ENCODE measurements at regions not wholly inside any gene's neighbourhood (a gene's known extent, or its start where the extent isn't known, plus 50 kb on each side); places are given as distances from the start of the nearest gene placed in this dataset.

DNA sequence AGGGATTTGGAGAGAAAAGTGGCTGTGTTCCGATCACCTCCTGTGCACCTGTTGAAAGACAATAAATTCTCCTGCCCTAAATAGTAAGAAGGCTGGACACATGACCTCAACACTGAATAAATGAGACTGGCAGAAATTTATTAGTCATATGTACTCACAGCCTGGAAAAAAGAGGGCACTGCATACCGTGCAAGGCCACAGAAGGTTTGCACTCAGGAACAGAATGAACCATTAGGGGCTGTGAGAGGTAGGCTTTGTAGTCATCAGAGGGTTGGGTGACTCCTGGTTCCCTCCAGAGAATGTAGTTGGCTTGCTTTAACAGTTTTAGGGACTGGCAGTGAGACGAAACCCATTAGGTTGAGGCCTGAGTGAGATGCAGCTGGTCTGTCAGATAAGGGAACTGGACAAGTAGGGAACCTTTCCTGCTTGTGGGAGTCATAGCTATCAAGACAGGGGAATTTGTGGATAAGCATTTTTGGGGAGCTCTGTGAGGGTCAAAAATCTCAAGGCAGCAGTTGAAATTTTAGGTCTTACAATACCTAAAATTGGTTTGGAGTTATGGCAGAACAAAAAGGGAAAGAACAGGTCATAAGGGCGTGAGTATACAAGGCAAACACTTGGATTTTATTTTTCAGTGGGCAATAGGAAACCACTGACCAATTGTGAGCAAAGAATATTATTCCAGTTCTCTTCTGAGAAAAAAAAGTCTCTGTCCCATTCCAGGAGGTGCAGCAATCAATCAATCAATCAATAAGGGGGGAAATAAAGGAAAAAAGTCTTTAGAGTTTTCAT is 67.9 kb upstream of the BTN3A2 start:
- H3K9ac ChIP-seq, result no peak overlapping the region
- no peak overlapping the region for H3K4me2 ChIP-seq (ENCODE audit: low read length)
- H3K9me3 ChIP-seq (ENCODE audit: control insufficient read depth, low read length), result no peaks in the 10 kb centered on the region
- H3K4me1 ChIP-seq, result no peaks in the 10 kb centered on the region
- H3K27ac ChIP-seq, result no peak overlapping the region
- no peak for TF ChIP-seq CTCF (IDR thresholded peaks at IDR 0.05)
- H3K36me3 ChIP-seq (ENCODE audit: control insufficient read depth, insufficient read depth, low read length), result no peaks in the 10 kb centered on the region
- no peak overlapping the region for H3K4me3 ChIP-seq (ENCODE audit: low read depth, low read length)
- H3K27me3 ChIP-seq (ENCODE audit: control insufficient read depth, insufficient read depth, low read length), result no peaks in the 10 kb centered on the region
- H2AFZ ChIP-seq, result no peak overlapping the region
- no peaks in the 10 kb centered on the region for H3K79me2 ChIP-seq

DNA sequence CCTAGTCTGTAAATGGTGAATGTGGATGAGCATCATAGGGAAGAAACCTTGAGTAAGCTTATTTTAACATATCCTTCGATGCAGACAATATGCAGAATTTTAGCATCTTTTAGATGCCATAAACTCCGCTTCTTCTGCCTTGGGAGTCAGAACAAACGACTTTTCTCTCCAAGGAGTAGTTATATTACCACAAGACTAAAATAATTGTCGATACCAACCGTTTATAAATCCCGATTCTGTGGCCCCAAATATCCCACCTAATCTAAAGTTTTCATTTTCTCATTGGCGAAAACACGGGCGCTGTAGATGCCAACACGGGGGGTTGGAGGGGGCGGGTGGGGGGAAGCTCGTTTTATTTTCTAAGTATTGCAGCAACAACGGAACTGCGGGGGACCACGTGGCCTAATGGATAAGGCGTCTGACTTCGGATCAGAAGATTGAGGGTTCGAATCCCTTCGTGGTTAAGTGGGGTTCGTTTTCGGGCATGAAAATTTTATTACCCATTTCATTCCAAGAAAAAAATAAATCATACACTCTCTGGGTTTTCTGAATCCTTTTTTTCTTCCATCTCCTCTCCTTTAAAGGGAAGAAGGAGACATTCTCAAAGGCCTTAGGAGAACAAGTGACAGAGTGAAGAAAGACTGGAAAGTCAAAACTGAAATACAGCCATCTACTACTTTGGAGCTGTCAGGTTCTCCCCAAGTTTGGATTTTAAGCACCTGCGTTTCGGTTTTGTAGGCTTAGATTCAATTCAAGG is 65.5 kb upstream of the BTN3A2 start:
- Histone ChIP-seq H3K4me2 (ENCODE audit: low read length) (no peak overlapping the region), H2AFZ (no peak overlapping the region), H3K4me1 (no peaks in the 10 kb centered on the region), H3K9me3 (ENCODE audit: control insufficient read depth, low read length) (no peaks in the 10 kb centered on the region), H3K79me2 (no peaks in the 10 kb centered on the region), H3K4me3 (ENCODE audit: low read depth, low read length) (no peak overlapping the region), H3K36me3 (ENCODE audit: control insufficient read depth, insufficient read depth, low read length) (no peaks in the 10 kb centered on the region), H3K9ac (no peak overlapping the region), H3K27me3 (ENCODE audit: control insufficient read depth, insufficient read depth, low read length) (no peaks in the 10 kb centered on the region), H3K27ac (no peak overlapping the region)
- TF ChIP-seq CTCF (IDR thresholded peaks at IDR 0.05), result no peak

DNA sequence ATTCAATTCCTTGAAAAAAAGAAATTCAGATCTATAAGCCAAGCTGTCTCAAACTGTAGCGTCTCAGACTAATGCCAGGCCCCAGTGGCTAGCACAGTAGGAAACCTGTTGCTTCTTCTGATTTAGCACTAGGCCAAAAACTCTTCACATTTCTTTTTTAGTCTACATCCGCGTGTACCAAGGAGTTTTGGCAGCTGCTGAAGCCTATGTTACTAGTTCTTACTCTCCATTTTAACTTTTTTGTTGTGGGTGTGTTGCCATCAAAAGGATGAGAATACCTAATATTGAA is 65.0 kb upstream of the BTN3A2 start:
- Histone ChIP-seq H3K4me1 (no peaks in the 10 kb centered on the region), H3K27me3 (ENCODE audit: control insufficient read depth, insufficient read depth, low read length) (no peaks in the 10 kb centered on the region), H3K4me3 (ENCODE audit: low read depth, low read length) (no peak overlapping the region), H3K27ac (no peak overlapping the region), H3K79me2 (no peaks in the 10 kb centered on the region), H3K9ac (no peak overlapping the region), H3K9me3 (ENCODE audit: control insufficient read depth, low read length) (no peaks in the 10 kb centered on the region), H3K4me2 (ENCODE audit: low read length) (no peak overlapping the region), H3K36me3 (ENCODE audit: control insufficient read depth, insufficient read depth, low read length) (no peaks in the 10 kb centered on the region), H2AFZ (no peak overlapping the region)
- no peak for TF ChIP-seq CTCF (IDR thresholded peaks at IDR 0.05)

DNA sequence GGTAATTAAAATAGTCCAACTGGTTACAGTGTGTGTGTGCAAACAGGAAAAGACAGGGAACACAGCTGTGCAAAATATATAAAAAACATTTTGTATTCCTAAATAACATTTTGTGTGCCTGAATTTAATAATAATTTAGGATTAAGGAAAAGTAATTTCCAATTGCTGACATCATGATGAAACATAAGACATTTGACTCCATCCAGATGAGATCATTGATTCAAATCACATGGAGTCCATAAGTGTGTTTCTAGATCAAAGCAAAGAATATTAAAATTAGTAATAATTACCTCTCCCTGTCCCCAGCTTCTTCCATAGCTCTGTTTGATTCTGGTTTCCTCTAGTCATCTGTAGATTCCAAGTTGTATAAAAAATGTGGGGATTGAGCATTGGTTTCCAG is 64.6 kb upstream of the BTN3A2 start:
- Histone ChIP-seq H3K27ac (no peak overlapping the region), H3K9ac (no peak overlapping the region), H3K4me2 (ENCODE audit: low read length) (no peak overlapping the region), H3K79me2 (no peaks in the 10 kb centered on the region), H3K4me1 (no peaks in the 10 kb centered on the region), H3K27me3 (ENCODE audit: control insufficient read depth, insufficient read depth, low read length) (no peaks in the 10 kb centered on the region), H3K36me3 (ENCODE audit: control insufficient read depth, insufficient read depth, low read length) (no peaks in the 10 kb centered on the region), H2AFZ (no peak overlapping the region), H3K9me3 (ENCODE audit: control insufficient read depth, low read length) (no peaks in the 10 kb centered on the region), H3K4me3 (ENCODE audit: low read depth, low read length) (no peak overlapping the region)
- TF ChIP-seq CTCF (IDR thresholded peaks at IDR 0.05), result no peak
